Upper lobe of left lung (tissue), 6 donors: ENCODE measurements at regions not wholly inside any gene's neighbourhood (a gene's known extent, or its start where the extent isn't known, plus 50 kb on each side); places are given as distances from the start of the nearest gene placed in this dataset.
"Not testable (repeated sequence)": the region's sequence is repeated elsewhere in the genome, so short reads cannot be mapped to it uniquely, and the experiment has no call there.

Source experiments
- ATAC-seq, 2 donors: fragments of 200-7000 bp; cut with Tn5 transposase; one replicate each; pipeline ENCODE4 v1.9.1; 2022; ENCODE audit warnings: mild to moderate bottlenecking in 2 of 2, moderate library complexity in 2 of 2; ENCODE audit not compliant: low FRiP score in 2 of 2
- DNase-seq, 2 donors: peaks; one replicate each; pipeline ENCODE4 v3.0.0-alpha.2; 2019 to 2020
- H3K27ac ChIP-seq, 4 donors: fragments of 200-600 bp; sonication (generic); one replicate each; pipeline ENCODE4 v1.5.1; 2016 to 2019
- H3K27me3 ChIP-seq, 4 donors: fragments of 200-600 bp; sonication (generic); one replicate each; pipeline ENCODE4 v1.5.1; 2017 to 2019
- H3K36me3 ChIP-seq, 4 donors: fragments of 200-600 bp; sonication (generic); one replicate each; pipeline ENCODE4 v1.5.1; 2016 to 2019
- H3K4me1 ChIP-seq, 4 donors: fragments of 200-600 bp; sonication (generic); one replicate each; pipeline ENCODE4 v1.5.1; 2018 to 2019
- H3K4me3 ChIP-seq, 4 donors: fragments of 200-600 bp; sonication (generic); one replicate each; pipeline ENCODE4 v1.5.1; 2017 to 2019; ENCODE audit warnings: mild to moderate bottlenecking in 2 of 4, moderate library complexity in 1 of 4
- H3K9me3 ChIP-seq, 4 donors: fragments of 200-600 bp; sonication (generic); one replicate each; pipeline ENCODE4 v1.5.1; 2018 to 2019
- CTCF ChIP-seq, 6 experiments: fragments of 450-650 bp in 4 of 6; fragments of 200-600 bp in 2 of 6; sonication (generic) in 2 of 6; IDR thresholded peaks; one replicate each; pipeline ENCODE4 v1.5.1; 2016 to 2019; ENCODE audit warnings: antibody characterized with exemption in 6 of 6
- EP300 ChIP-seq, 4 donors: sonication (generic); formaldehyde crosslinking; IDR thresholded peaks; one replicate each; pipeline ENCODE4 v1.5.1; 2017; ENCODE audit warnings: antibody characterized with exemption in 4 of 4, control low read depth in 2 of 4
- POLR2A ChIP-seq, 4 donors: fragments of 450-650 bp; IDR thresholded peaks; one replicate each; pipeline ENCODE4 v1.5.1; 2016 to 2017; ENCODE audit warnings: antibody characterized with exemption in 4 of 4, mild to moderate bottlenecking in 2 of 4
- POLR2AphosphoS5 ChIP-seq, 2 donors: sonication (generic); formaldehyde crosslinking; IDR thresholded peaks; one replicate each; pipeline ENCODE4 v1.5.1; 2017; ENCODE audit warnings: antibody characterized with exemption in 2 of 2
- WGBS, 2 donors: methylation state at CpG; one replicate each; pipeline ENCODE4 v1.1.5; 2017 to 2018; 5-methylcytosine and 5-hydroxymethylcytosine counted together
- donor health status: DM: no; HTN: no; CAD: no; lungs with moderate emphysema.
- donor health status: DM: no; HTN: yes; CAD: no; lungs with severe emphysema.

GRCh38 chr5:174503086-174503460 is 221.3 kb upstream of the MSX2 start:
- DNase-seq (no peak), ATAC-seq (no peak)
- Histone ChIP-seq H3K4me3 (no peak overlapping the region), H3K27me3 (no peaks in the 10 kb centered on the region), H3K27ac (no peak overlapping the region), H3K36me3 (no peaks in the 10 kb centered on the region), H3K4me1 (no peaks in the 10 kb centered on the region), H3K9me3 (peaks cover 5 to 13% (median 12%) of the 10 kb centered on the region in 4 donors)
- no peak for TF ChIP-seq POLR2A (IDR thresholded peaks at IDR 0.05)
- TF ChIP-seq EP300 (IDR thresholded peaks at IDR 0.05) = no peak
- TF ChIP-seq POLR2AphosphoS5 (IDR thresholded peaks at IDR 0.05) = no peak
- no peak for TF ChIP-seq CTCF (IDR thresholded peaks at IDR 0.05)

GRCh38 chr5:174503461-174504265 is 220.7 kb upstream of the MSX2 start:
- peaks cover under 1 to 7% (median 6%) of the 10 kb centered on the region in 4 donors for H3K9me3 ChIP-seq
- no peak overlapping the region for H3K4me3 ChIP-seq
- H3K36me3 ChIP-seq = no peaks in the 10 kb centered on the region
- DNase-seq (no peak), ATAC-seq (peak in 1 of 2 donors; percentile 21)
- TF ChIP-seq CTCF (IDR thresholded peaks at IDR 0.05) (no peak), POLR2A (IDR thresholded peaks at IDR 0.05) (no peak), POLR2AphosphoS5 (IDR thresholded peaks at IDR 0.05) (no peak), EP300 (IDR thresholded peaks at IDR 0.05) (no peak)
- no peaks in the 10 kb centered on the region for H3K4me1 ChIP-seq
- no peaks in the 10 kb centered on the region for H3K27me3 ChIP-seq
- H3K27ac ChIP-seq = no peak overlapping the region
- 59 to 63% methylated on average over 15 to 17 of the region's 17 CpGs for WGBS, 2 donors

GRCh38 chr5:174504266-174504726 is 220.1 kb upstream of the MSX2 start:
- H3K4me1 ChIP-seq = no peaks in the 10 kb centered on the region
- H3K9me3 ChIP-seq = peaks cover 0 to under 1% (median 0%) of the 10 kb centered on the region in 4 donors
- H3K27me3 ChIP-seq = no peaks in the 10 kb centered on the region
- 61 to 68% methylated on average over 9 of the region's 9 CpGs for WGBS, 2 donors
- TF ChIP-seq POLR2AphosphoS5 (IDR thresholded peaks at IDR 0.05) (no peak), CTCF (IDR thresholded peaks at IDR 0.05) (no peak), EP300 (IDR thresholded peaks at IDR 0.05) (no peak), POLR2A (IDR thresholded peaks at IDR 0.05) (no peak)
- H3K36me3 ChIP-seq = no peaks in the 10 kb centered on the region
- DNase-seq (no peak), ATAC-seq (no peak)
- H3K27ac ChIP-seq = no peak overlapping the region
- no peak overlapping the region for H3K4me3 ChIP-seq

- H3K4me1 ChIP-seq = no peaks in the 10 kb centered on the region
- no peak for TF ChIP-seq POLR2AphosphoS5 (IDR thresholded peaks at IDR 0.05)
- no peak for TF ChIP-seq EP300 (IDR thresholded peaks at IDR 0.05)
- no peak for TF ChIP-seq POLR2A (IDR thresholded peaks at IDR 0.05)
- TF ChIP-seq CTCF (IDR thresholded peaks at IDR 0.05) = no peak
- no peaks in the 10 kb centered on the region for H3K9me3 ChIP-seq
- H3K36me3 ChIP-seq = no peaks in the 10 kb centered on the region
- no peak for DNase-seq
- H3K4me3 ChIP-seq = no peak overlapping the region
- H3K27ac ChIP-seq = no peak overlapping the region
- no peak for ATAC-seq
- 55 to 58% methylated on average over 4 of the region's 4 CpGs for WGBS, 2 donors
- H3K27me3 ChIP-seq = no peaks in the 10 kb centered on the region
Measured at GRCh38 chr5:174505621-174506020, 218.8 kb upstream of the MSX2 start.

GRCh38 chr5:174510782-174511453 is 213.5 kb upstream of the MSX2 start:
- not testable (repeated sequence) for H3K27ac ChIP-seq, H3K36me3 ChIP-seq, H3K27me3 ChIP-seq, DNase-seq, ATAC-seq, H3K9me3 ChIP-seq, H3K4me1 ChIP-seq, H3K4me3 ChIP-seq
- 69 to 79% methylated on average over 8 to 11 of the region's 11 CpGs for WGBS, 2 donors
